ENCODE measurements at regions not wholly inside any gene's neighbourhood (a gene's known extent, or its start where the extent isn't known, plus 50 kb on each side); places are given as distances from the start of the nearest gene placed in this dataset.

- no peaks in the 10 kb centered on the region for H3K9me3 ChIP-seq (ENCODE audit: control insufficient read depth, insufficient read depth, low read depth, low read length)
- no peaks in the 10 kb centered on the region for H3K27me3 ChIP-seq (ENCODE audit: control insufficient read depth, insufficient read depth, low read length)
- in situ Hi-C loops (cut with HindIII; ENCODE audit: low pct_unique_long_range_greater_than_20kb, low sequenced_read_pairs) (no loop called here), intact Hi-C loops (cut with micrococcal nuclease; ENCODE audit: unreplicated experiment) (no loop called here)
- DNase-seq (ENCODE audit: low read depth, low spot score) = no peak
- H3K4me1 ChIP-seq (ENCODE audit: control insufficient read depth, insufficient read depth, low read length) = no peaks in the 10 kb centered on the region
- ChIA-PET POLR2A (no interaction called here), CTCF (no interaction called here)
- no peak for TF ChIP-seq TCF7L2 (IDR thresholded peaks at IDR 0.05; ENCODE audit: low read depth, low read length)
- H3K27ac ChIP-seq (ENCODE audit: low read length) = no peak overlapping the region
- no peaks in the 10 kb centered on the region for H3K36me3 ChIP-seq (ENCODE audit: control insufficient read depth, insufficient read depth, low read length)
- H3K4me3 ChIP-seq (ENCODE audit: low read depth in 2 of 2, low read length in 2 of 2) = no peak overlapping the region
- no TSS peak for BruUV-seq (replicated peaks)
- no peak for ATAC-seq
Measured at GRCh38 chr2:57806449-57806968, 240.1 kb upstream of the VRK2 start.

- no peak for ATAC-seq
Measured at GRCh38 chr2:57809230-57809629, 237.4 kb upstream of the VRK2 start.

GRCh38 chr2:57821088-57821487 lies 225.5 kb upstream of the VRK2 start:
- Histone ChIP-seq H3K9me3 (ENCODE audit: control insufficient read depth, insufficient read depth, low read depth, low read length) (no peaks in the 10 kb centered on the region), H3K4me3 (ENCODE audit: low read depth in 2 of 2, low read length in 2 of 2) (no peak overlapping the region), H3K36me3 (ENCODE audit: control insufficient read depth, insufficient read depth, low read length) (no peaks in the 10 kb centered on the region), H3K27me3 (ENCODE audit: control insufficient read depth, insufficient read depth, low read length) (no peaks in the 10 kb centered on the region), H3K27ac (ENCODE audit: low read length) (no peak overlapping the region), H3K4me1 (ENCODE audit: control insufficient read depth, insufficient read depth, low read length) (no peaks in the 10 kb centered on the region)
- ATAC-seq (no peak), DNase-seq (ENCODE audit: low read depth, low spot score) (no peak)
- no TSS peak for BruUV-seq (replicated peaks)
- POLR2A ChIA-PET = no interaction called here
- CTCF ChIA-PET = no interaction called here
- intact Hi-C loops (cut with micrococcal nuclease; ENCODE audit: unreplicated experiment) = no loop called here
- in situ Hi-C loops (cut with HindIII; ENCODE audit: low pct_unique_long_range_greater_than_20kb, low sequenced_read_pairs) = no loop called here
- no peak for TF ChIP-seq SIN3A (IDR thresholded peaks at IDR 0.05; ENCODE audit: borderline replicate concordance, insufficient read depth, low read depth, low read length)
- TF ChIP-seq POLR2AphosphoS5 (IDR thresholded peaks at IDR 0.05; ENCODE audit: low read depth, low read length) = no peak
- no peak for TF ChIP-seq REST (IDR thresholded peaks at IDR 0.05; ENCODE audit: insufficient read depth in 1 of 2, low read depth in 2 of 2, low read length in 1 of 2)
- TF ChIP-seq TCF7L2 (IDR thresholded peaks at IDR 0.05; ENCODE audit: low read depth, low read length) = no peak
- TF ChIP-seq CTCF (IDR thresholded peaks at IDR 0.05) = no peak

More at GRCh38 chr2:57809230-57809629, 237.4 kb upstream of the VRK2 start:
- in situ Hi-C loops (cut with HindIII; ENCODE audit: low pct_unique_long_range_greater_than_20kb, low sequenced_read_pairs) = no loop called here
- no TSS peak for BruUV-seq (replicated peaks)
- H3K4me3 ChIP-seq (ENCODE audit: low read depth in 2 of 2, low read length in 2 of 2) = no peak overlapping the region
- TF ChIP-seq TCF7L2 (IDR thresholded peaks at IDR 0.05; ENCODE audit: low read depth, low read length) (no peak), REST (IDR thresholded peaks at IDR 0.05; ENCODE audit: insufficient read depth in 1 of 2, low read depth in 2 of 2, low read length in 1 of 2) (no peak), POLR2AphosphoS5 (IDR thresholded peaks at IDR 0.05; ENCODE audit: low read depth, low read length) (no peak), SIN3A (IDR thresholded peaks at IDR 0.05; ENCODE audit: borderline replicate concordance, insufficient read depth, low read depth, low read length) (no peak)
- no peaks in the 10 kb centered on the region for H3K27me3 ChIP-seq (ENCODE audit: control insufficient read depth, insufficient read depth, low read length)
- no peak for DNase-seq (ENCODE audit: low read depth, low spot score)
- POLR2A ChIA-PET = no interaction called here
- intact Hi-C loops (cut with micrococcal nuclease; ENCODE audit: unreplicated experiment) = no loop called here
- CTCF ChIA-PET = no interaction called here
- H3K9me3 ChIP-seq (ENCODE audit: control insufficient read depth, insufficient read depth, low read depth, low read length) = no peaks in the 10 kb centered on the region
- no peaks in the 10 kb centered on the region for H3K36me3 ChIP-seq (ENCODE audit: control insufficient read depth, insufficient read depth, low read length)
- no peak overlapping the region for H3K27ac ChIP-seq (ENCODE audit: low read length)
- no peaks in the 10 kb centered on the region for H3K4me1 ChIP-seq (ENCODE audit: control insufficient read depth, insufficient read depth, low read length)

All from Panc1 (cell line).